OCI-LY7 (cell line): ENCODE measurements at regions not wholly inside any gene's neighbourhood (a gene's known extent, or its start where the extent isn't known, plus 50 kb on each side); places are given as distances from the start of the nearest gene placed in this dataset.

ENCODE experiments used
- EZH2phosphoT487 ChIP-seq: fragments of 200-600 bp; sonication (generic); IDR thresholded peaks from 2 replicates; pipeline ENCODE4 v1.6.1; 2018; ENCODE audit warnings: low read depth, borderline replicate concordance, mild to moderate bottlenecking, mixed run types, antibody characterized with exemption, low read length, moderate library complexity, mixed read lengths
- TF ChIP-seq, protein P1 (sequence below): fragments of 200-600 bp; sonication (generic); conservative IDR thresholded peaks from 2 replicates; pipeline ENCODE4 v1.5.1; 2014; ENCODE audit warnings: mild to moderate bottlenecking, antibody characterized with exemption, low read length, moderate library complexity, mixed read lengths

DNA sequence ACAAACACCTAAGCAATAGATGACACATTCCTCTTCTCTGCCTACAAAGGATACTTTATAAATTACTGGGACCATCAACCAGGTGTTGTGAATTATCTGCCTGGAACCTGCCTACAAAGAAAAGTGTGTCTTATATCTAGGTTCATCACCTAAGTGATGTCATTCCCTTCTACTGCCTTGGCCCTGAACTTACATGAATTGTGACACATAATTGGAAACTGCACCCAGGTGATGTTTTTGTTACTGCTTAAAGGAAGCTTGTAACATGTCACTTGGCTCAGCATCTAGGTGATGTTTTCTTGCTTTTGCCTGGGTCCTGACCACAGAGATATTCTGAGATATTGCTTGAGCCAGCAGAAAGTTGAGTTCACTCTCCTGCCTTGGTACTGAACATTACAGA, 870.5 kb upstream of the TSPY4 start:
- TF ChIP-seq, protein P1, sequence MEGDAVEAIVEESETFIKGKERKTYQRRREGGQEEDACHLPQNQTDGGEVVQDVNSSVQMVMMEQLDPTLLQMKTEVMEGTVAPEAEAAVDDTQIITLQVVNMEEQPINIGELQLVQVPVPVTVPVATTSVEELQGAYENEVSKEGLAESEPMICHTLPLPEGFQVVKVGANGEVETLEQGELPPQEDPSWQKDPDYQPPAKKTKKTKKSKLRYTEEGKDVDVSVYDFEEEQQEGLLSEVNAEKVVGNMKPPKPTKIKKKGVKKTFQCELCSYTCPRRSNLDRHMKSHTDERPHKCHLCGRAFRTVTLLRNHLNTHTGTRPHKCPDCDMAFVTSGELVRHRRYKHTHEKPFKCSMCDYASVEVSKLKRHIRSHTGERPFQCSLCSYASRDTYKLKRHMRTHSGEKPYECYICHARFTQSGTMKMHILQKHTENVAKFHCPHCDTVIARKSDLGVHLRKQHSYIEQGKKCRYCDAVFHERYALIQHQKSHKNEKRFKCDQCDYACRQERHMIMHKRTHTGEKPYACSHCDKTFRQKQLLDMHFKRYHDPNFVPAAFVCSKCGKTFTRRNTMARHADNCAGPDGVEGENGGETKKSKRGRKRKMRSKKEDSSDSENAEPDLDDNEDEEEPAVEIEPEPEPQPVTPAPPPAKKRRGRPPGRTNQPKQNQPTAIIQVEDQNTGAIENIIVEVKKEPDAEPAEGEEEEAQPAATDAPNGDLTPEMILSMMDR = no peak
- no peak for TF ChIP-seq EZH2phosphoT487
